SIG-M5 (cell line): ENCODE measurements at regions not wholly inside any gene's neighbourhood (a gene's known extent, or its start where the extent isn't known, plus 50 kb on each side); places are given as distances from the start of the nearest gene placed in this dataset.

ENCODE experiments used
- DNase-seq: peaks from one replicate; lab custom pipeline; 2025; lab: John Stamatoyannopoulos, UW

GRCh38 chr13:62003452-62003851 lies 587.8 kb upstream of the PCDH20 start:
- no peak for DNase-seq

- no peak for DNase-seq
Measured at GRCh38 chr13:61994174-61994573, 578.5 kb upstream of the PCDH20 start.

GRCh38 chr13:61989978-61990377 lies 574.3 kb upstream of the PCDH20 start:
- DNase-seq, result no peak

GRCh38 chr13:61988810-61989209 lies 573.2 kb upstream of the PCDH20 start:
- DNase-seq, result no peak

- no peak for DNase-seq
Measured at GRCh38 chr13:61975001-61975400, 559.4 kb upstream of the PCDH20 start.

GRCh38 chr13:61965756-61966155 lies 550.1 kb upstream of the PCDH20 start:
- no peak for DNase-seq

- DNase-seq, result no peak
Measured at GRCh38 chr13:61960981-61961380, 545.3 kb upstream of the PCDH20 start.

- DNase-seq, result no peak
Measured at GRCh38 chr13:61954092-61954491, 538.4 kb upstream of the PCDH20 start.

- no peak for DNase-seq
Measured at GRCh38 chr13:61950828-61951227, 535.2 kb upstream of the PCDH20 start.

- DNase-seq, result no peak
Measured at GRCh38 chr13:61944329-61944929, 528.8 kb upstream of the PCDH20 start.

GRCh38 chr13:61935710-61936109 lies 520.1 kb upstream of the PCDH20 start:
- DNase-seq, result no peak

- DNase-seq, result no peak
Measured at GRCh38 chr13:61927648-61928047, 512.0 kb upstream of the PCDH20 start.

- DNase-seq, result no peak
Measured at GRCh38 chr13:61918841-61919240, 503.2 kb upstream of the PCDH20 start.

GRCh38 chr13:61916483-61916882 lies 500.8 kb upstream of the PCDH20 start:
- no peak for DNase-seq

- DNase-seq, result no peak
Measured at GRCh38 chr13:61913183-61913582, 497.5 kb upstream of the PCDH20 start.

GRCh38 chr13:61908906-61909615 lies 493.4 kb upstream of the PCDH20 start:
- DNase-seq, result no peak

GRCh38 chr13:61905054-61905453 lies 489.4 kb upstream of the PCDH20 start:
- DNase-seq, result no peak

- DNase-seq, result no peak
Measured at GRCh38 chr13:61901946-61902541, 486.4 kb upstream of the PCDH20 start.

- no peak for DNase-seq
Measured at GRCh38 chr13:61900033-61900432, 484.4 kb upstream of the PCDH20 start.

GRCh38 chr13:61898207-61898606 lies 482.6 kb upstream of the PCDH20 start:
- no peak for DNase-seq

GRCh38 chr13:61891401-61891800 lies 475.8 kb upstream of the PCDH20 start:
- DNase-seq, result no peak

GRCh38 chr13:61884830-61885229 lies 469.2 kb upstream of the PCDH20 start:
- no peak for DNase-seq

GRCh38 chr13:61880578-61881283 lies 465.1 kb upstream of the PCDH20 start:
- DNase-seq, result no peak
